NT2/D1 (cell line): ENCODE measurements at regions not wholly inside any gene's neighbourhood (a gene's known extent, or its start where the extent isn't known, plus 50 kb on each side); places are given as distances from the start of the nearest gene placed in this dataset.

Source experiments
- DNase-seq: peaks from one replicate; pipeline ENCODE4 v3.0.0-alpha.2; 2011; ENCODE audit warnings: low read depth, low spot score
- H3K27me3 ChIP-seq: 2 replicates; pipeline ENCODE4 v1.6.0; 2011; ENCODE audit warnings: mild to moderate bottlenecking; ENCODE audit not compliant: insufficient read length, insufficient read depth
- H3K36me3 ChIP-seq: 2 replicates; pipeline ENCODE4 v1.6.1; 2011; ENCODE audit warnings: mild to moderate bottlenecking, low read length, mixed read lengths; ENCODE audit not compliant: insufficient read depth, insufficient read length
- H3K4me1 ChIP-seq: 2 replicates; pipeline ENCODE4 v1.5.1; 2011; ENCODE audit not compliant: insufficient read depth, insufficient read length
- H3K4me3 ChIP-seq: 2 replicates; pipeline ENCODE4 v1.5.1; 2011; ENCODE audit warnings: low read depth; ENCODE audit not compliant: insufficient read length
- H3K9ac ChIP-seq: 2 replicates; pipeline ENCODE4 v1.6.0; 2011; ENCODE audit warnings: low read depth; ENCODE audit not compliant: insufficient read length
- H3K9me3 ChIP-seq: 2 replicates; pipeline ENCODE4 v1.5.1; 2011; ENCODE audit warnings: mild to moderate bottlenecking, low read length; ENCODE audit not compliant: insufficient read depth
- SUZ12 ChIP-seq: IDR thresholded peaks from 2 replicates; pipeline ENCODE4 v1.6.1; 2011; ENCODE audit not compliant: insufficient read length, insufficient read depth; ENCODE audit errors: extremely low read depth
- YY1 ChIP-seq: IDR thresholded peaks from 2 replicates; pipeline ENCODE4 v1.6.1; 2011; ENCODE audit not compliant: insufficient read length, insufficient read depth
- ZNF274 ChIP-seq: IDR thresholded peaks from 2 replicates; pipeline ENCODE4 v1.6.1; 2011; ENCODE audit warnings: mild to moderate bottlenecking, low read depth, low read length

DNA sequence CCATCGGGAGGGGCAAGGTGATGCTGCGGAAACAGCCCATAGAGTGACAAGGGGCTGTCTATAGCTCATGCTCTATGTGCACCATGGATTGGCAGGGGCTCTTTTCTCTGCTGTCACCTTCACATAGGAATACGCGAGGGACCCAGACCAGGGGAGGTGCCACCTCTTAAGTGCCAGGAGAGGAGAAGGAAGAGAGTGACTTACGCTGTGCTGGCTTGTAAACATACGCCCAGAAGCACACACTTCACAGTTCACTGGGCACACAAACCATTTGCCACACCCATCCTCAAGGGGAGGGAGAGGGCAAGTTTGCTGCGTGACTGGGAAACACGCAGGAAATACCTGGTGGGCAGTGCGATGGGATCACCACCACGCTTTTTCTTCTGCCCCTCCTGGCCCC lies 65.1 kb upstream of the GPR45 start:
- Histone ChIP-seq H3K9ac (no peak overlapping the region), H3K4me1 (peaks cover 5% of the 10 kb centered on the region), H3K27me3 (peaks cover 13% of the 10 kb centered on the region), H3K36me3 (no peaks in the 10 kb centered on the region), H3K4me3 (no peak overlapping the region), H3K9me3 (peaks cover 10% of the 10 kb centered on the region; the same call in 1 of the 2 replicates)
- TF ChIP-seq SUZ12 = no peak
- no peak for TF ChIP-seq YY1
- TF ChIP-seq ZNF274 = no peak
- DNase-seq = no peak

GRCh38 chr2:105177008-105177407 lies 64.5 kb upstream of the GPR45 start:
- H3K9me3 ChIP-seq = peaks cover 10% of the 10 kb centered on the region; the same call in 1 of the 2 replicates
- H3K4me3 ChIP-seq = no peak overlapping the region
- TF ChIP-seq YY1 (no peak), ZNF274 (no peak), SUZ12 (no peak)
- DNase-seq = no peak
- H3K9ac ChIP-seq = no peak overlapping the region
- H3K36me3 ChIP-seq = no peaks in the 10 kb centered on the region
- H3K4me1 ChIP-seq = peaks cover 5% of the 10 kb centered on the region
- H3K27me3 ChIP-seq = peaks cover 13% of the 10 kb centered on the region

GRCh38 chr2:105177536-105178254 lies 63.8 kb upstream of the GPR45 start:
- TF ChIP-seq YY1 (no peak), ZNF274 (no peak), SUZ12 (no peak)
- no peak overlapping the region for H3K9ac ChIP-seq
- H3K36me3 ChIP-seq = no peaks in the 10 kb centered on the region
- peaks cover 5% of the 10 kb centered on the region for H3K4me1 ChIP-seq
- H3K9me3 ChIP-seq = peaks cover 4% of the 10 kb centered on the region; the same call in 1 of the 2 replicates
- peak; percentile 15 for DNase-seq
- peaks cover 13% of the 10 kb centered on the region for H3K27me3 ChIP-seq
- H3K4me3 ChIP-seq = no peak overlapping the region

- Histone ChIP-seq H3K27me3 (peaks cover 13% of the 10 kb centered on the region), H3K4me1 (peaks cover 5% of the 10 kb centered on the region), H3K9me3 (no peaks in the 10 kb centered on the region), H3K9ac (no peak overlapping the region), H3K4me3 (no peak overlapping the region), H3K36me3 (no peaks in the 10 kb centered on the region)
- TF ChIP-seq SUZ12 (no peak), YY1 (no peak), ZNF274 (no peak)
- peak; percentile 16 for DNase-seq
Measured at GRCh38 chr2:105179469-105180372, 61.8 kb upstream of the GPR45 start.

DNA sequence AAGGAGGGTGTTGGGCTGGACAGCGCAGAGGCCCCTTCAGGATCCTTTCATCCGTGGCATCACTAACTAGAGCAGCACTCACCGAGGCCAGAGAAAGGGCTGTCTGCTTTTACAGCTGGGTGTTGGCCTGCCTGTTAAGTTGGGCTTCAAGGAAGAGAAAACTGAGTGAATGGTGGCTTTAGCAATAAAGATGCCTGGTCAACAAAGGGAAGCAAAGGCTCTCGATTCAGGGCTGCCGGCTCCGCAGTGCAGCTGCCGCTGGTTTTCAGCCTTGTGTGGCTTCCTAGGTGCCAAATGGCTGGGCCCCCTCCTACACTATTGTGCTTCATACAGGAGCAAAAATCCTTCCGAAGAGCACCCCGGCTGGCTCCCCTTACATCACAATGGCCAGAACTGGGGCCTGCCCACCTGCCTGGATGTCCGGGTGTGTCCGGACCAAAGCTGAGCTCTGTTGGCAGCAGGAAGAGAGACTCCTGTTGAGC lies 61.0 kb upstream of the GPR45 start:
- Histone ChIP-seq H3K4me3 (no peak overlapping the region), H3K9me3 (no peaks in the 10 kb centered on the region), H3K9ac (no peak overlapping the region), H3K36me3 (no peaks in the 10 kb centered on the region), H3K4me1 (peaks cover 5% of the 10 kb centered on the region), H3K27me3 (peaks cover 13% of the 10 kb centered on the region)
- DNase-seq = no peak
- TF ChIP-seq YY1 (no peak), ZNF274 (no peak), SUZ12 (no peak)

DNA sequence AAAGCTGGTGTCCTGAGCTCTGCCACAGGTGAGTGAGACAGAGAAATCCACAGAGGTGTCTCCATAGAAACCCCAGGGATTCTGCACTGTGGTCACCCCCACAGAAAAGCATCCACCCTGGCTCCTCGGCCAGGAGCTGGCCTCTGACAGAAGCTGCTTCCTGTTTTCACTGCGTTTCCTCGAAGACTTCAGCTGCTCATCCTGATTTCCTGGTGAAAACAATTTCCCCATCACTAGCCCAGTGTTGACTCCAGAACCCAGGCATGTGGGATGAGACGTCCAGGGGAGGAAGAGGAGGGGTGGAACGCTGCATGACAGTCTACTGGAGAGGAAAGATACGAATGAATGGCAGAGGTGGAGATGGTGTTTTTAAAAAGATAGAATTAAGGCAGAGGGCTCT lies 60.3 kb upstream of the GPR45 start:
- Histone ChIP-seq H3K36me3 (no peaks in the 10 kb centered on the region), H3K4me1 (peaks cover 8% of the 10 kb centered on the region), H3K27me3 (peaks cover 8% of the 10 kb centered on the region), H3K9ac (no peak overlapping the region), H3K9me3 (no peaks in the 10 kb centered on the region), H3K4me3 (no peak overlapping the region)
- DNase-seq = no peak
- TF ChIP-seq SUZ12 (no peak), YY1 (no peak), ZNF274 (no peak)

- no peaks in the 10 kb centered on the region for H3K27me3 ChIP-seq
- H3K36me3 ChIP-seq = no peaks in the 10 kb centered on the region
- no peak for DNase-seq
- H3K9ac ChIP-seq = no peak overlapping the region
- no peak overlapping the region for H3K4me3 ChIP-seq
- no peaks in the 10 kb centered on the region for H3K9me3 ChIP-seq
- TF ChIP-seq SUZ12 (no peak), YY1 (no peak), ZNF274 (no peak)
- peaks cover 5% of the 10 kb centered on the region for H3K4me1 ChIP-seq
Measured at GRCh38 chr2:105183555-105184323, 57.8 kb upstream of the GPR45 start.
